Middle frontal gyrus (tissue), 1 donor: ENCODE measurements at regions not wholly inside any gene's neighbourhood (a gene's known extent, or its start where the extent isn't known, plus 50 kb on each side); places are given as distances from the start of the nearest gene placed in this dataset.

Experiments
- DNase-seq: peaks from one replicate; pipeline ENCODE4 v3.0.0-alpha.2; 2015; ENCODE audit warnings: low spot score; ENCODE audit errors: extremely low spot score

- DNase-seq: no peak
These were observed 955.4 kb upstream of the ADGRB3 start for GRCh38 chr6:67679566-67680296.

GRCh38 chr6:67676892-67677291 is 958.2 kb upstream of the ADGRB3 start:
- DNase-seq: no peak

- DNase-seq: no peak
These were observed 967.3 kb upstream of the ADGRB3 start for GRCh38 chr6:67667637-67668422.

- no peak for DNase-seq
These were observed 968.7 kb upstream of the ADGRB3 start for GRCh38 chr6:67666177-67666964.

GRCh38 chr6:67664942-67665341 is 970.1 kb upstream of the ADGRB3 start:
- DNase-seq: no peak

- DNase-seq: no peak
These were observed 971.8 kb upstream of the ADGRB3 start for GRCh38 chr6:67663105-67663895.

- DNase-seq: no peak
These were observed 981.5 kb upstream of the ADGRB3 start for GRCh38 chr6:67653561-67653960.

DNA sequence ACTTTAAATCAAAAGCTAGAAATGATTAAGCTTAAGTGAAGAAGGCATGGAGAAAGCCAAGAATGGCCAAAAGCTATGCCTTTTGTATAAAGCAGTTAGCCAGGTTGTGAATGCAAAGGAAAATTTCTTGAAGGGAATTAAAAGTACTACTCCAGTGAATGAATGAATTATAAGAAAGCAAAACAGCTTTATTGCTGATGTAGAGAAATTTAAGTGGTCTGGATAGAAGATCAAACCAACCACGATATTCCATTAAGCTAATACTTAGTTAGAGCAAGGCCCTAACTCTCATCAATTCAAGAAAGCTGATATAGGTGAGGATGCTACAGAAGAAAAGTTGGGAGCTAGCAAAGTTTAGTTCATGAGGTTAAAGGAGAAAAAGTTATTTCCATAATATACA is 988.5 kb upstream of the ADGRB3 start:
- no peak for DNase-seq

DNA sequence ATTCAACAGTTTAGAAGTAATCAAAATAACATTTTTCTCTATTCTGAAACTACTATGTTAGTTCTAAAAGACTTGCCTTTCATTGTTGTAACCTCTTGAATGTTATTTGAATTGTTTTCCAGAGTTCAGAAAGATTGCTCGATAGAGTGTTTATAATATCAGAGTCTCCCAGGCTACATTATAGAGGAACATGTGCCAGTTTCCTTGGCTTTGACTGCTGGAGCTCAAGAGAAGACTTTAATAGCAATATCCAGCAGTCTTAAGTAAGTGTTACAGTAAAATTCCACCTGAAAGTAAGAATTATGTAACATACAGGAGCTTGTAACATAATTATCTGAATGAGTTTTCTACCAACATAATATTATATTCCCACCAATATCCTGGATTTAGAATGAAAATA is 991.8 kb upstream of the ADGRB3 start:
- no peak for DNase-seq

GRCh38 chr6:67642582-67642981 is 992.5 kb upstream of the ADGRB3 start:
- no peak for DNase-seq

GRCh38 chr6:67640484-67640883 is 994.6 kb upstream of the ADGRB3 start:
- no peak for DNase-seq

DNA sequence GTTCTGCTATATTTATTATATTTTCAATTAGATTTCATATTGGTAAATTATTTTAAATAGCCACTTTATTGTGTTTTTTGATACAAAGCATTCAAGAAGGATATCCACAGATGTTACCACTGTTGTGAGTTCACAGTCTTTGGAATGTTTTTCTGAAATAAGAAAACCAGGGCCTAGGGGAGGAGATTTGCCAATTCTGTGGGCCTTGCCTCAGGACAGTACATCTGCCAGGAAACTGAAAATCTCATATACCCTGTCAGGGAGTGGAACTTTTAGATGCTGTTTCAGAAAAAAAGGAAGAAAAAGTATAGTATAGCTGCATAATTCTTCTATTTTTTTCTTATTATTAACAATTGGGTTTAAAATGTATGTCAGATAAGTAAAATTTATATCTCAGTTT is 995.9 kb upstream of the ADGRB3 start:
- DNase-seq: no peak

GRCh38 chr6:67634199-67634598 is 1000.9 kb upstream of the ADGRB3 start:
- no peak for DNase-seq

DNA sequence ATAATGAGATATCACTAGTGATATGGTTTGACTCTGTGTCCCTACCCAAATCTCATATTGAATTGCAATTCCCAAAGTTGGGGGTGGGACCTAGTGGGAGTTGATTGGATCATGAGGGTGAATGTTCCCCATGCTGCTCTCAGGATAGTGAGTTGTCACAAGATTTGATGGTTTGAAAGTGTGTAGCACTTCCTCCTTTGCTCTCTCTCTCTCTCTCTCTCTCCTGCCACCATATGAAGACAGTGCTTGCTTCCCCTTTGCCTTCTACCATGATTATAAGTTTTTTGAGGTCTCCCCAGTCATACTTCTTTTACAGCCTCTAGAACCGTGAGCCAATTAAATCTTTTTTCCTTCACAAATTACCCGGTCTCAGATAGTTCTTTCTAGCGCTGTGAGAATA is 1002.0 kb upstream of the ADGRB3 start:
- no peak for DNase-seq

- DNase-seq: peak; percentile 53
These were observed 1004.9 kb upstream of the ADGRB3 start for GRCh38 chr6:67630146-67630545.

DNA sequence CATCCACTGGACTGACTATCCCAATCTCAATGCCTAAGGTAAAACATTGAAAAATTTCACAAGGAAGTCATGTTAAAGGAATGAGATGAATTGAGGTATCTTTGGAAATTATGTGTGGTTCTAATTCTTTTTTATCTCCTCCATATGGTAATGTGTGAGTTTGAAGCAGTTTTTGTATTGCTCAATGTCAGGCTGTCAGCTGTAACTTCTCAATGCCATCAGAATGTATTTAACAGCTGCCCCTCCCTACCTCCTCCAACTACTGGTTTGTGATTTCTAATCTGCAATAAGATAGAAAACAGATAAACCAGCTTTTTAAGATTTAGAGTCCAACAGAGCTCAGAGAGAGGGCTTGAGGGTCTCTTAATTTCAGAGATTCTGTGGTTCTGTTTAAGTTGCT is 1005.8 kb upstream of the ADGRB3 start:
- DNase-seq: no peak

GRCh38 chr6:67615796-67616195 is 1019.3 kb upstream of the ADGRB3 start:
- no peak for DNase-seq

GRCh38 chr6:67608099-67608749 is 1026.9 kb upstream of the ADGRB3 start:
- no peak for DNase-seq

- DNase-seq: no peak
These were observed 1027.9 kb upstream of the ADGRB3 start for GRCh38 chr6:67606906-67607828.

DNA sequence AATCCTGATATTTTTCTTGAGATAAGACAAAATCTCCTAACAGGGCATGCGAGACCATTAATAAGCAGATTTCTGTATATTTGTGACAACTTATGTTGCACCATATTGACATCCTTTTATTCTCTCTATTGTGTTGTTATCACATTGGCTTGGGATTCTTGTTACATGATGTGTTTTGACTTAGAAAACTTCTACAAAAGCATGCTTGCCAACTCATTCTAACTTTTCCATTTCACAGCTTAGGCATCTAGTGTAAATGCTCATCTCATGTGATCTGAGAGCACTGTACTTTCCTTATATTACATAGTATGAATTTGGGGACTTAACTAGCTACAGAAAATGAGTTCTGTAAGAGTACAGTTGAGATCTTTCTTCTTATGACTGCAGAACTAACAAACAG is 1040.7 kb upstream of the ADGRB3 start:
- DNase-seq: no peak
